ENCODE measurements at regions not wholly inside any gene's neighbourhood (a gene's known extent, or its start where the extent isn't known, plus 50 kb on each side); places are given as distances from the start of the nearest gene placed in this dataset.

GRCh38 chr21:28160378-28160777 lies 832.3 kb downstream of the LTN1 start (continued):
- no peak for TF ChIP-seq TCF7 (CRISPR knock-in tag; IDR thresholded peaks at IDR 0.05; ENCODE audit: low read depth)
- no peak for TF ChIP-seq ZNF219 (CRISPR knock-in tag; IDR thresholded peaks at IDR 0.05; ENCODE audit: borderline replicate concordance)
- TF ChIP-seq ZNF232 (CRISPR knock-in tag; IDR thresholded peaks at IDR 0.05): no peak
- TF ChIP-seq ZBTB21 (CRISPR knock-in tag; IDR thresholded peaks at IDR 0.05; ENCODE audit: borderline replicate concordance): no peak
- no peak for TF ChIP-seq GRHL2 (CRISPR knock-in tag; IDR thresholded peaks at IDR 0.05; ENCODE audit: insufficient replicate concordance, severe bottlenecking)

DNA sequence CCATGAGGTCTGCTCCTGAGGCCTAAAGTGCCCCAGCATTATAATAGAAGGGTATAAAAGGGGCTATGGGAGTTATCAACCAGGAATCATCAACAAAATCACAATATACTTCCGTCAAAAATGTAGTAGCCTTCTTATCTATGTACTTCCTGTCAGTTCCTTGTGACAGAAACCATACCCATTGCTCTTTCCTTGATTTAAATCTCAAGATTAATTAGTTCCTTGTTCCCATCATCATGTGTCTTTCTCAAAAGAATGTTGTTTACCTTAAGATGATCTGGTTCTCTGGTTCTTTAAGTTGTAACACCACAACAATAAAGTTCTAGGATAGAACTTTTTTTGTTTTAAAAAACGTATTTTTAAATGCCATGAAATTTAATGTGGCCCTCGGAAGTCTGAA lies 833.3 kb downstream of the LTN1 start:
- ATAC-seq (no peak), DNase-seq (ENCODE audit: low spot score) (no peak)
- POLR2A ChIA-PET: no interaction called here
- H3K36me3 Mint-ChIP-seq: peaks cover 7% of the 10 kb centered on the region; the same call in 1 of the 2 replicates
- no peaks in the 10 kb centered on the region for H3K27me3 Mint-ChIP-seq (ENCODE audit: low read depth)
- CTCF ChIA-PET: no interaction called here
- H3K9me3 Mint-ChIP-seq: peaks cover 27% of the 10 kb centered on the region
- no peak overlapping the region for H3K4me3 Mint-ChIP-seq
- H3K4me1 Mint-ChIP-seq: peaks cover 22% of the 10 kb centered on the region
- no peak overlapping the region for H3K27ac Mint-ChIP-seq
- TF ChIP-seq, protein P1, sequence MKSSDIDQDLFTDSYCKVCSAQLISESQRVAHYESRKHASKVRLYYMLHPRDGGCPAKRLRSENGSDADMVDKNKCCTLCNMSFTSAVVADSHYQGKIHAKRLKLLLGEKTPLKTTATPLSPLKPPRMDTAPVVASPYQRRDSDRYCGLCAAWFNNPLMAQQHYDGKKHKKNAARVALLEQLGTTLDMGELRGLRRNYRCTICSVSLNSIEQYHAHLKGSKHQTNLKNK (CRISPR knock-in tag; IDR thresholded peaks at IDR 0.05): no peak
- TF ChIP-seq, protein P2, sequence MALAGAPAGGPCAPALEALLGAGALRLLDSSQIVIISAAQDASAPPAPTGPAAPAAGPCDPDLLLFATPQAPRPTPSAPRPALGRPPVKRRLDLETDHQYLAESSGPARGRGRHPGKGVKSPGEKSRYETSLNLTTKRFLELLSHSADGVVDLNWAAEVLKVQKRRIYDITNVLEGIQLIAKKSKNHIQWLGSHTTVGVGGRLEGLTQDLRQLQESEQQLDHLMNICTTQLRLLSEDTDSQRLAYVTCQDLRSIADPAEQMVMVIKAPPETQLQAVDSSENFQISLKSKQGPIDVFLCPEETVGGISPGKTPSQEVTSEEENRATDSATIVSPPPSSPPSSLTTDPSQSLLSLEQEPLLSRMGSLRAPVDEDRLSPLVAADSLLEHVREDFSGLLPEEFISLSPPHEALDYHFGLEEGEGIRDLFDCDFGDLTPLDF (CRISPR knock-in tag; IDR thresholded peaks at IDR 0.05): no peak
- TF ChIP-seq JAZF1 (CRISPR knock-in tag; IDR thresholded peaks at IDR 0.05): no peak
- TF ChIP-seq, protein P3, sequence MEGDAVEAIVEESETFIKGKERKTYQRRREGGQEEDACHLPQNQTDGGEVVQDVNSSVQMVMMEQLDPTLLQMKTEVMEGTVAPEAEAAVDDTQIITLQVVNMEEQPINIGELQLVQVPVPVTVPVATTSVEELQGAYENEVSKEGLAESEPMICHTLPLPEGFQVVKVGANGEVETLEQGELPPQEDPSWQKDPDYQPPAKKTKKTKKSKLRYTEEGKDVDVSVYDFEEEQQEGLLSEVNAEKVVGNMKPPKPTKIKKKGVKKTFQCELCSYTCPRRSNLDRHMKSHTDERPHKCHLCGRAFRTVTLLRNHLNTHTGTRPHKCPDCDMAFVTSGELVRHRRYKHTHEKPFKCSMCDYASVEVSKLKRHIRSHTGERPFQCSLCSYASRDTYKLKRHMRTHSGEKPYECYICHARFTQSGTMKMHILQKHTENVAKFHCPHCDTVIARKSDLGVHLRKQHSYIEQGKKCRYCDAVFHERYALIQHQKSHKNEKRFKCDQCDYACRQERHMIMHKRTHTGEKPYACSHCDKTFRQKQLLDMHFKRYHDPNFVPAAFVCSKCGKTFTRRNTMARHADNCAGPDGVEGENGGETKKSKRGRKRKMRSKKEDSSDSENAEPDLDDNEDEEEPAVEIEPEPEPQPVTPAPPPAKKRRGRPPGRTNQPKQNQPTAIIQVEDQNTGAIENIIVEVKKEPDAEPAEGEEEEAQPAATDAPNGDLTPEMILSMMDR (IDR thresholded peaks at IDR 0.05): no peak
- TF ChIP-seq, protein P4, sequence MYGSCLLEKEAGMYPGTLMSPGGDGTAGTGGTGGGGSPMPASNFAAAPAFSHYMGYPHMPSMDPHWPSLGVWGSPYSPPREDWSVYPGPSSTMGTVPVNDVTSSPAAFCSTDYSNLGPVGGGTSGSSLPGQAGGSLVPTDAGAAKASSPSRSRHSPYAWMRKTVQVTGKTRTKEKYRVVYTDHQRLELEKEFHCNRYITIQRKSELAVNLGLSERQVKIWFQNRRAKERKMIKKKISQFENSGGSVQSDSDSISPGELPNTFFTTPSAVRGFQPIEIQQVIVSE (CRISPR knock-in tag; IDR thresholded peaks at IDR 0.05; ENCODE audit: borderline replicate concordance): no peak
- TF ChIP-seq AFF4 (CRISPR knock-in tag; IDR thresholded peaks at IDR 0.05; ENCODE audit: borderline replicate concordance): no peak
- TF ChIP-seq, protein P5, sequence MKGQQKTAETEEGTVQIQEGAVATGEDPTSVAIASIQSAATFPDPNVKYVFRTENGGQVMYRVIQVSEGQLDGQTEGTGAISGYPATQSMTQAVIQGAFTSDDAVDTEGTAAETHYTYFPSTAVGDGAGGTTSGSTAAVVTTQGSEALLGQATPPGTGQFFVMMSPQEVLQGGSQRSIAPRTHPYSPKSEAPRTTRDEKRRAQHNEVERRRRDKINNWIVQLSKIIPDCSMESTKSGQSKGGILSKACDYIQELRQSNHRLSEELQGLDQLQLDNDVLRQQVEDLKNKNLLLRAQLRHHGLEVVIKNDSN (CRISPR knock-in tag; IDR thresholded peaks at IDR 0.05): no peak
- TF ChIP-seq ZBTB21 (CRISPR knock-in tag; IDR thresholded peaks at IDR 0.05; ENCODE audit: borderline replicate concordance): no peak
- no peak for TF ChIP-seq FOXP4 (CRISPR knock-in tag; IDR thresholded peaks at IDR 0.05)
- TF ChIP-seq ZNF532 (CRISPR knock-in tag; IDR thresholded peaks at IDR 0.05; ENCODE audit: borderline replicate concordance): no peak
- TF ChIP-seq TEAD1 (CRISPR knock-in tag; IDR thresholded peaks at IDR 0.05): no peak
- TF ChIP-seq IRF2 (CRISPR knock-in tag; IDR thresholded peaks at IDR 0.05; ENCODE audit: borderline replicate concordance, low read depth): no peak
